Osteoblast (primary cell): ENCODE measurements at regions not wholly inside any gene's neighbourhood (a gene's known extent, or its start where the extent isn't known, plus 50 kb on each side); places are given as distances from the start of the nearest gene placed in this dataset.

ENCODE experiments used
- DNase-seq: peaks from one replicate; pipeline ENCODE4 v3.0.0; 2011; ENCODE audit warnings: low spot score, mixed read lengths; ENCODE audit not compliant: insufficient read length; ENCODE audit errors: missing footprints
- H2AFZ ChIP-seq: 2 replicates; pipeline ENCODE4 v1.6.0; 2011; ENCODE audit warnings: mild to moderate bottlenecking, low read length
- H3K27ac ChIP-seq: 2 replicates; pipeline ENCODE4 v1.5.1; 2011; ENCODE audit warnings: mild to moderate bottlenecking, low read depth, low read length, moderate library complexity
- H3K27me3 ChIP-seq: 2 replicates; pipeline ENCODE4 v1.6.0; 2012; ENCODE audit warnings: mild to moderate bottlenecking, control low read depth, inconsistent platforms, low read length, moderate library complexity; ENCODE audit not compliant: insufficient read depth
- H3K36me3 ChIP-seq: 2 replicates; pipeline ENCODE4 v1.5.1; 2011; ENCODE audit warnings: mild to moderate bottlenecking, low read length, control low read depth, moderate library complexity; ENCODE audit not compliant: insufficient read depth
- H3K4me1 ChIP-seq: 2 replicates; pipeline ENCODE4 v1.5.1; 2011; ENCODE audit warnings: mild to moderate bottlenecking, low read length, control low read depth, moderate library complexity; ENCODE audit not compliant: insufficient read depth
- H3K4me2 ChIP-seq: 2 replicates; pipeline ENCODE4 v1.6.0; 2011; ENCODE audit warnings: mild to moderate bottlenecking, low read length; ENCODE audit not compliant: insufficient read depth
- H3K4me3 ChIP-seq: fragments of 200-600 bp; sonication (generic); 3 replicates; pipeline ENCODE4 v1.5.1; 2012; ENCODE audit warnings: mild to moderate bottlenecking, low read length, inconsistent platforms; ENCODE audit not compliant: insufficient read depth
- H3K79me2 ChIP-seq: 2 replicates; pipeline ENCODE4 v1.6.0; 2012; ENCODE audit warnings: mild to moderate bottlenecking, low read length, control low read depth, inconsistent platforms; ENCODE audit not compliant: insufficient read depth
- H3K9me3 ChIP-seq: 2 replicates; pipeline ENCODE4 v1.5.1; 2011; ENCODE audit warnings: low read depth, low read length, control low read depth
- H4K20me1 ChIP-seq: 2 replicates; pipeline ENCODE4 v1.6.0; 2012; ENCODE audit warnings: mild to moderate bottlenecking, low read length, control low read depth; ENCODE audit not compliant: insufficient read depth
- CTCF ChIP-seq: IDR thresholded peaks from 2 replicates; pipeline ENCODE4 v1.5.1; 2011; ENCODE audit warnings: mild to moderate bottlenecking, low read depth, low read length, moderate library complexity; ENCODE audit errors: extremely low read depth

- Histone ChIP-seq H3K4me2 (no peak overlapping the region), H3K27ac (no peak overlapping the region)
- TF ChIP-seq CTCF: no peak
Measured at GRCh38 chr6:87919001-87919400, 128.6 kb upstream of the SPACA1 start.

GRCh38 chr6:87918461-87918941 is 129.1 kb upstream of the SPACA1 start:
- no peaks in the 10 kb centered on the region for H3K79me2 ChIP-seq
- H3K9me3 ChIP-seq: no peaks in the 10 kb centered on the region
- H3K4me3 ChIP-seq: no peak overlapping the region
- no peaks in the 10 kb centered on the region for H3K36me3 ChIP-seq
- H3K4me2 ChIP-seq: no peak overlapping the region
- TF ChIP-seq CTCF: no peak
- no peaks in the 10 kb centered on the region for H4K20me1 ChIP-seq
- H3K27ac ChIP-seq: no peak overlapping the region
- peaks cover 49% of the 10 kb centered on the region for H3K27me3 ChIP-seq
- no peaks in the 10 kb centered on the region for H3K4me1 ChIP-seq
- no peak overlapping the region for H2AFZ ChIP-seq
- no peak for DNase-seq

More at GRCh38 chr6:87919001-87919400, 128.6 kb upstream of the SPACA1 start:
- Histone ChIP-seq H3K36me3 (no peaks in the 10 kb centered on the region), H3K4me1 (no peaks in the 10 kb centered on the region), H4K20me1 (no peaks in the 10 kb centered on the region), H3K4me3 (no peak overlapping the region), H3K9me3 (no peaks in the 10 kb centered on the region), H2AFZ (no peak overlapping the region), H3K27me3 (peaks cover 47% of the 10 kb centered on the region), H3K79me2 (no peaks in the 10 kb centered on the region)
- no peak for DNase-seq

- no peak for TF ChIP-seq CTCF
- Histone ChIP-seq H3K36me3 (no peaks in the 10 kb centered on the region), H3K4me2 (no peak overlapping the region), H3K27ac (no peak overlapping the region), H3K79me2 (no peaks in the 10 kb centered on the region), H3K4me1 (no peaks in the 10 kb centered on the region), H3K9me3 (no peaks in the 10 kb centered on the region), H4K20me1 (no peaks in the 10 kb centered on the region), H2AFZ (no peak overlapping the region), H3K27me3 (peaks cover 50% of the 10 kb centered on the region), H3K4me3 (no peak overlapping the region)
- no peak for DNase-seq
Measured at GRCh38 chr6:87917886-87918285, 129.8 kb upstream of the SPACA1 start.

GRCh38 chr6:87916446-87916845 is 131.2 kb upstream of the SPACA1 start:
- Histone ChIP-seq H3K79me2 (no peaks in the 10 kb centered on the region), H3K4me3 (no peak overlapping the region), H3K27me3 (peaks cover 49% of the 10 kb centered on the region), H4K20me1 (no peaks in the 10 kb centered on the region), H3K9me3 (no peaks in the 10 kb centered on the region), H3K4me2 (no peak overlapping the region), H3K36me3 (no peaks in the 10 kb centered on the region), H3K27ac (no peak overlapping the region), H3K4me1 (no peaks in the 10 kb centered on the region), H2AFZ (no peak overlapping the region)
- TF ChIP-seq CTCF: no peak
- DNase-seq: no peak
